HTR-8/SVneo (cell line): ENCODE measurements at regions not wholly inside any gene's neighbourhood (a gene's known extent, or its start where the extent isn't known, plus 50 kb on each side); places are given as distances from the start of the nearest gene placed in this dataset.

ENCODE experiments used
- DNase-seq: peaks from one replicate; pipeline ENCODE4 v3.0.0; 2011; ENCODE audit warnings: low spot score, mixed read lengths; ENCODE audit not compliant: insufficient read length
- FAIRE-seq: peaks from 2 replicates; lab custom pipeline; 2011; peaks lifted over from hg19 to GRCh38; lab: Jason Lieb, UNC

GRCh38 chr7:116443101-116443523 lies 56.4 kb upstream of the CAV2 start:
- DNase-seq (peak; percentile 65), FAIRE-seq (no peak)

- DNase-seq: no peak
- no peak for FAIRE-seq
These were observed 55.9 kb upstream of the CAV2 start for GRCh38 chr7:116443646-116444045.

- FAIRE-seq: no peak
- DNase-seq: no peak
These were observed 53.9 kb upstream of the CAV2 start for GRCh38 chr7:116445447-116446211.

GRCh38 chr7:116446212-116446855 lies 53.2 kb upstream of the CAV2 start:
- no peak for FAIRE-seq
- no peak for DNase-seq

- FAIRE-seq: no peak
These were observed 52.1 kb upstream of the CAV2 start for GRCh38 chr7:116447436-116447835.

GRCh38 chr7:116447966-116448839 lies 51.3 kb upstream of the CAV2 start:
- FAIRE-seq: no peak

More at GRCh38 chr7:116447436-116447835, 52.1 kb upstream of the CAV2 start:
- DNase-seq: no peak

GRCh38 chr7:116449441-116449840 lies 50.1 kb upstream of the CAV2 start:
- DNase-seq (no peak), FAIRE-seq (no peak)

More at GRCh38 chr7:116447966-116448839, 51.3 kb upstream of the CAV2 start:
- DNase-seq: no peak
